HEK293 (cell line): ENCODE measurements at regions not wholly inside any gene's neighbourhood (a gene's known extent, or its start where the extent isn't known, plus 50 kb on each side); places are given as distances from the start of the nearest gene placed in this dataset.

Experiments
- CTCF ChIA-PET: fragments of 350-600 bp; formaldehyde crosslinking; extraction: SDS; loops from one replicate; lab custom pipeline; 2021; ENCODE audit warnings: antibody characterized with exemption; lab: Yijun Ruan, JAX
- POLR2A ChIA-PET: fragments of 300-600 bp; formaldehyde crosslinking; extraction: SDS; loops from one replicate; lab custom pipeline; 2020; ENCODE audit warnings: antibody characterized with exemption, inconsistent platforms; lab: Yijun Ruan, JAX
- H3K27ac ChIP-seq: fragments of 200-500 bp; sonication (Bioruptor generic); 2 replicates; pipeline ENCODE4 v1.5.1; 2014; ENCODE audit warnings: low read depth, low read length, control low read depth, inconsistent platforms; ENCODE audit errors: extremely low read depth
- H3K36me3 ChIP-seq, 2 experiments: fragments of 200-500 bp in 1 of 2; sonication (Bioruptor generic) in 1 of 2; 1 replicate in 1 of 2; 2 replicates in 1 of 2; pipeline ENCODE4 v1.5.1; 2014 to 2017; ENCODE audit warnings: inconsistent platforms in 2 of 2, low read length in 2 of 2; ENCODE audit not compliant: control insufficient read depth in 2 of 2, insufficient read depth in 1 of 2
- H3K4me1 ChIP-seq: fragments of 200-500 bp; sonication (Bioruptor generic); 2 replicates; pipeline ENCODE4 v1.5.1; 2014; ENCODE audit warnings: mild to moderate bottlenecking, low read length, inconsistent platforms; ENCODE audit not compliant: control insufficient read depth, insufficient read depth
- H3K4me3 ChIP-seq: 2 replicates; pipeline ENCODE4 v1.5.1; 2011; ENCODE audit warnings: low read depth, mild to moderate bottlenecking, control low read depth, low read length, moderate library complexity
- H3K9me3 ChIP-seq: fragments of 200-500 bp; sonication (Bioruptor generic); 2 replicates; pipeline ENCODE4 v1.5.1; 2014; ENCODE audit warnings: low read depth, low read length, inconsistent platforms; ENCODE audit not compliant: control insufficient read depth, insufficient read depth
- GLI2 ChIP-seq: fragments of 450-650 bp; formaldehyde crosslinking; IDR thresholded peaks from 2 replicates; pipeline ENCODE4; 2017; ENCODE audit warnings: missing biosample characterization, missing genetic modification characterization, low read depth, borderline replicate concordance
- GLI4 ChIP-seq: fragments of 450-650 bp; formaldehyde crosslinking; IDR thresholded peaks from 2 replicates; pipeline ENCODE4 v1.5.1; 2016; ENCODE audit warnings: missing biosample characterization, missing genetic modification characterization
- MZF1 ChIP-seq: fragments of 450-650 bp; formaldehyde crosslinking; IDR thresholded peaks from 2 replicates; pipeline ENCODE4 v1.5.1; 2017; ENCODE audit warnings: missing biosample characterization, missing genetic modification characterization, borderline replicate concordance
- ZEB2 ChIP-seq: fragments of 450-650 bp; formaldehyde crosslinking; IDR thresholded peaks from 2 replicates; pipeline ENCODE4 v1.5.1; 2016; ENCODE audit warnings: missing biosample characterization, missing genetic modification characterization
- ZIC2 ChIP-seq: fragments of 450-650 bp; formaldehyde crosslinking; IDR thresholded peaks from 2 replicates; pipeline ENCODE4 v1.5.1; 2016; ENCODE audit warnings: missing biosample characterization, missing genetic modification characterization
- ZNF10 ChIP-seq: fragments of 450-650 bp; formaldehyde crosslinking; IDR thresholded peaks from 2 replicates; pipeline ENCODE4 v1.5.1; 2017; ENCODE audit warnings: missing biosample characterization, missing genetic modification characterization
- ZNF146 ChIP-seq: fragments of 450-650 bp; formaldehyde crosslinking; IDR thresholded peaks from 2 replicates; pipeline ENCODE4 v1.5.1; 2016; ENCODE audit warnings: missing biosample characterization, missing genetic modification characterization
- ZNF155 ChIP-seq: fragments of 450-650 bp; formaldehyde crosslinking; IDR thresholded peaks from 2 replicates; pipeline ENCODE4 v1.5.1; 2016; ENCODE audit warnings: missing biosample characterization, missing genetic modification characterization
- ZNF175 ChIP-seq: fragments of 450-650 bp; formaldehyde crosslinking; IDR thresholded peaks from 2 replicates; pipeline ENCODE4 v1.5.1; 2016; ENCODE audit warnings: missing biosample characterization, missing genetic modification characterization
- ZNF239 ChIP-seq: fragments of 450-650 bp; formaldehyde crosslinking; IDR thresholded peaks from 2 replicates; pipeline ENCODE4 v1.5.1; 2016; ENCODE audit warnings: missing biosample characterization, missing genetic modification characterization
- ZNF473 ChIP-seq: fragments of 450-650 bp; formaldehyde crosslinking; IDR thresholded peaks from 2 replicates; pipeline ENCODE4 v1.5.1; 2017; ENCODE audit warnings: missing biosample characterization, missing genetic modification characterization
- ZNF529 ChIP-seq: fragments of 450-650 bp; formaldehyde crosslinking; IDR thresholded peaks from 2 replicates; pipeline ENCODE4 v1.5.1; 2017; ENCODE audit warnings: missing genetic modification characterization, missing biosample characterization; ENCODE audit not compliant: insufficient replicate concordance
- ZNF530 ChIP-seq: fragments of 450-650 bp; formaldehyde crosslinking; IDR thresholded peaks from 2 replicates; pipeline ENCODE4 v1.5.1; 2016; ENCODE audit warnings: low read depth, missing biosample characterization, missing genetic modification characterization
- ZNF692 ChIP-seq: fragments of 450-650 bp; formaldehyde crosslinking; IDR thresholded peaks from 2 replicates; pipeline ENCODE4 v1.5.1; 2016; ENCODE audit warnings: missing biosample characterization, missing genetic modification characterization
- ZSCAN30 ChIP-seq: fragments of 450-650 bp; IDR thresholded peaks from 2 replicates; pipeline ENCODE4 v1.5.1; 2018; ENCODE audit warnings: missing biosample characterization, mild to moderate bottlenecking, missing genetic modification characterization, moderate library complexity
- TF ChIP-seq, protein P1 (sequence below): fragments of 450-650 bp; formaldehyde crosslinking; conservative IDR thresholded peaks from 2 replicates; pipeline ENCODE4 v1.5.1; 2016; ENCODE audit warnings: low read depth, missing biosample characterization, missing genetic modification characterization
- TF ChIP-seq, protein P2 (sequence below): fragments of 450-650 bp; formaldehyde crosslinking; IDR thresholded peaks from 2 replicates; pipeline ENCODE4 v1.5.0; 2017; ENCODE audit warnings: missing biosample characterization, missing genetic modification characterization, borderline replicate concordance
- TF ChIP-seq, protein P3 (sequence below): fragments of 450-650 bp; formaldehyde crosslinking; IDR thresholded peaks from 2 replicates; pipeline ENCODE4 v1.5.1; 2017; ENCODE audit warnings: missing biosample characterization, mild to moderate bottlenecking, missing genetic modification characterization, moderate library complexity

GRCh38 chr3:5726621-5727020 lies 539.1 kb downstream of the EDEM1 start (continued):
- TF ChIP-seq, protein P1, sequence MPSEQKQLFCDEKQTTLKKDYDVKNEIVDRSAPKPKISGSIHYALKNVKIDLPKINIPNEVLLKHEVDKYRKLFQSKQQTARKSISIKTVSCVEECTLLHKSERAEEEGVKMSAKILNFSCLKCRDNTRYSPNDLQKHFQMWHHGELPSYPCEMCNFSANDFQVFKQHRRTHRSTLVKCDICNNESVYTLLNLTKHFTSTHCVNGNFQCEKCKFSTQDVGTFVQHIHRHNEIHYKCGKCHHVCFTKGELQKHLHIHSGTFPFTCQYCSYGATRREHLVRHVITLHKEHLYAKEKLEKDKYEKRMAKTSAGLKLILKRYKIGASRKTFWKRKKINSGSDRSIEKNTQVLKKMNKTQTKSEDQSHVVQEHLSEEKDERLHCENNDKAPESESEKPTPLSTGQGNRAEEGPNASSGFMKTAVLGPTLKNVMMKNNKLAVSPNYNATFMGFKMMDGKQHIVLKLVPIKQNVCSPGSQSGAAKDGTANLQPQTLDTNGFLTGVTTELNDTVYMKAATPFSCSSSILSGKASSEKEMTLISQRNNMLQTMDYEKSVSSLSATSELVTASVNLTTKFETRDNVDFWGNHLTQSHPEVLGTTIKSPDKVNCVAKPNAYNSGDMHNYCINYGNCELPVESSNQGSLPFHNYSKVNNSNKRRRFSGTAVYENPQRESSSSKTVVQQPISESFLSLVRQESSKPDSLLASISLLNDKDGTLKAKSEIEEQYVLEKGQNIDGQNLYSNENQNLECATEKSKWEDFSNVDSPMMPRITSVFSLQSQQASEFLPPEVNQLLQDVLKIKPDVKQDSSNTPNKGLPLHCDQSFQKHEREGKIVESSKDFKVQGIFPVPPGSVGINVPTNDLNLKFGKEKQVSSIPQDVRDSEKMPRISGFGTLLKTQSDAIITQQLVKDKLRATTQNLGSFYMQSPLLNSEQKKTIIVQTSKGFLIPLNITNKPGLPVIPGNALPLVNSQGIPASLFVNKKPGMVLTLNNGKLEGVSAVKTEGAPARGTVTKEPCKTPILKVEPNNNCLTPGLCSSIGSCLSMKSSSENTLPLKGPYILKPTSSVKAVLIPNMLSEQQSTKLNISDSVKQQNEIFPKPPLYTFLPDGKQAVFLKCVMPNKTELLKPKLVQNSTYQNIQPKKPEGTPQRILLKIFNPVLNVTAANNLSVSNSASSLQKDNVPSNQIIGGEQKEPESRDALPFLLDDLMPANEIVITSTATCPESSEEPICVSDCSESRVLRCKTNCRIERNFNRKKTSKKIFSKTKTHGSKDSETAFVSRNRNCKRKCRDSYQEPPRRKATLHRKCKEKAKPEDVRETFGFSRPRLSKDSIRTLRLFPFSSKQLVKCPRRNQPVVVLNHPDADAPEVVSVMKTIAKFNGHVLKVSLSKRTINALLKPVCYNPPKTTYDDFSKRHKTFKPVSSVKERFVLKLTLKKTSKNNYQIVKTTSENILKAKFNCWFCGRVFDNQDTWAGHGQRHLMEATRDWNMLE (tag by site-specific recombination) = no peak

GRCh38 chr3:5727743-5728484 lies 540.4 kb downstream of the EDEM1 start:
- CTCF ChIA-PET = no interaction called here
- no peak for TF ChIP-seq ZNF155 (tag by site-specific recombination)
- no peak for TF ChIP-seq ZNF530 (tag by site-specific recombination)
- no peak for TF ChIP-seq ZNF146
- TF ChIP-seq ZNF529 (tag by site-specific recombination) = no peak
- no peak for TF ChIP-seq ZNF692 (tag by site-specific recombination)
- no peak for TF ChIP-seq ZNF10 (tag by site-specific recombination)
- TF ChIP-seq ZNF239 (tag by site-specific recombination) = no peak
- TF ChIP-seq, protein P2, sequence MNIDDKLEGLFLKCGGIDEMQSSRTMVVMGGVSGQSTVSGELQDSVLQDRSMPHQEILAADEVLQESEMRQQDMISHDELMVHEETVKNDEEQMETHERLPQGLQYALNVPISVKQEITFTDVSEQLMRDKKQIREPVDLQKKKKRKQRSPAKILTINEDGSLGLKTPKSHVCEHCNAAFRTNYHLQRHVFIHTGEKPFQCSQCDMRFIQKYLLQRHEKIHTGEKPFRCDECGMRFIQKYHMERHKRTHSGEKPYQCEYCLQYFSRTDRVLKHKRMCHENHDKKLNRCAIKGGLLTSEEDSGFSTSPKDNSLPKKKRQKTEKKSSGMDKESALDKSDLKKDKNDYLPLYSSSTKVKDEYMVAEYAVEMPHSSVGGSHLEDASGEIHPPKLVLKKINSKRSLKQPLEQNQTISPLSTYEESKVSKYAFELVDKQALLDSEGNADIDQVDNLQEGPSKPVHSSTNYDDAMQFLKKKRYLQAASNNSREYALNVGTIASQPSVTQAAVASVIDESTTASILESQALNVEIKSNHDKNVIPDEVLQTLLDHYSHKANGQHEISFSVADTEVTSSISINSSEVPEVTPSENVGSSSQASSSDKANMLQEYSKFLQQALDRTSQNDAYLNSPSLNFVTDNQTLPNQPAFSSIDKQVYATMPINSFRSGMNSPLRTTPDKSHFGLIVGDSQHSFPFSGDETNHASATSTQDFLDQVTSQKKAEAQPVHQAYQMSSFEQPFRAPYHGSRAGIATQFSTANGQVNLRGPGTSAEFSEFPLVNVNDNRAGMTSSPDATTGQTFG = no peak
- TF ChIP-seq ZNF175 (tag by site-specific recombination) = no peak
- TF ChIP-seq GLI4 (tag by site-specific recombination) = no peak
- TF ChIP-seq ZEB2 (tag by site-specific recombination) = no peak
- no peak for TF ChIP-seq MZF1 (tag by site-specific recombination)
- no peak for TF ChIP-seq GLI2
- no peak for TF ChIP-seq ZIC2 (tag by site-specific recombination)
- no peak for TF ChIP-seq ZNF473 (tag by site-specific recombination)
- no peak for TF ChIP-seq ZSCAN30
- TF ChIP-seq, protein P3, sequence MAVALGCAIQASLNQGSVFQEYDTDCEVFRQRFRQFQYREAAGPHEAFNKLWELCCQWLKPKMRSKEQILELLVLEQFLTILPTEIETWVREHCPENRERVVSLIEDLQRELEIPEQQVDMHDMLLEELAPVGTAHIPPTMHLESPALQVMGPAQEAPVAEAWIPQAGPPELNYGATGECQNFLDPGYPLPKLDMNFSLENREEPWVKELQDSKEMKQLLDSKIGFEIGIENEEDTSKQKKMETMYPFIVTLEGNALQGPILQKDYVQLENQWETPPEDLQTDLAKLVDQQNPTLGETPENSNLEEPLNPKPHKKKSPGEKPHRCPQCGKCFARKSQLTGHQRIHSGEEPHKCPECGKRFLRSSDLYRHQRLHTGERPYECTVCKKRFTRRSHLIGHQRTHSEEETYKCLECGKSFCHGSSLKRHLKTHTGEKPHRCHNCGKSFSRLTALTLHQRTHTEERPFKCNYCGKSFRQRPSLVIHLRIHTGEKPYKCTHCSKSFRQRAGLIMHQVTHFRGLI (tag by site-specific recombination) = no peak
- Histone ChIP-seq H3K4me1 (no peaks in the 10 kb centered on the region), H3K27ac (no peak overlapping the region), H3K9me3 (no peaks in the 10 kb centered on the region), H3K4me3 (no peak overlapping the region), H3K36me3 (no peaks in the 10 kb centered on the region)
- POLR2A ChIA-PET = no interaction called here
